Activated naive CD4-positive, alpha-beta T cell treated with anti-CD3 and anti-CD28 coated beads for 36 hours (primary cell): ENCODE measurements at regions not wholly inside any gene's neighbourhood (a gene's known extent, or its start where the extent isn't known, plus 50 kb on each side); places are given as distances from the start of the nearest gene placed in this dataset.

ENCODE experiments used
- CTCF ChIA-PET: fragments of 350-600 bp; sonication (Branson Sonifier 250); formaldehyde crosslinking; loops from one replicate; lab custom pipeline; 2021; ENCODE audit warnings: antibody characterized with exemption; lab: Charles Lee
- DNase-seq: peaks from one replicate; pipeline ENCODE4 v3.0.0-alpha.2; 2020
- H3K27ac Mint-ChIP-seq: one replicate; pipeline ENCODE4 v1.8.0; 2021; ENCODE audit warnings: mild to moderate bottlenecking, mixed read lengths
- H3K27me3 Mint-ChIP-seq: one replicate; pipeline ENCODE4 v1.8.0; 2021; ENCODE audit warnings: low read depth, mixed read lengths
- H3K36me3 Mint-ChIP-seq: one replicate; pipeline ENCODE4 v1.8.0; 2021; ENCODE audit warnings: low read depth, mixed read lengths
- H3K4me1 Mint-ChIP-seq: one replicate; pipeline ENCODE4 v1.8.0; 2021; ENCODE audit warnings: low read depth, mixed read lengths
- H3K4me3 Mint-ChIP-seq: one replicate; pipeline ENCODE4 v1.8.0; 2021; ENCODE audit warnings: mild to moderate bottlenecking, moderate library complexity, mixed read lengths
- H3K9me3 Mint-ChIP-seq: one replicate; pipeline ENCODE4 v1.8.0; 2021; ENCODE audit warnings: mixed read lengths
- intact Hi-C: fragments of 100-400 bp; cut with micrococcal nuclease; formaldehyde crosslinking; loops from one replicate; pipeline ENCODE4 v1.15.1; 2023

- Mint-ChIP-seq H3K36me3 (no peaks in the 10 kb centered on the region), H3K27ac (no peak overlapping the region), H3K4me3 (no peak overlapping the region), H3K27me3 (peaks cover 3% of the 10 kb centered on the region), H3K9me3 (no peaks in the 10 kb centered on the region), H3K4me1 (no peaks in the 10 kb centered on the region)
- DNase-seq, result no peak
- intact Hi-C loops, result no loop called here
- CTCF ChIA-PET, result no interaction called here
These were observed 130.3 kb upstream of the RASSF8 start for GRCh38 chr12:25828188-25828587.

GRCh38 chr12:25829192-25829591, 129.3 kb upstream of the RASSF8 start:
- no peaks in the 10 kb centered on the region for H3K9me3 Mint-ChIP-seq
- H3K4me1 Mint-ChIP-seq, result no peaks in the 10 kb centered on the region
- intact Hi-C loops, result no loop called here
- CTCF ChIA-PET, result no interaction called here
- peaks cover 3% of the 10 kb centered on the region for H3K27me3 Mint-ChIP-seq
- no peak overlapping the region for H3K4me3 Mint-ChIP-seq
- no peak for DNase-seq
- no peaks in the 10 kb centered on the region for H3K36me3 Mint-ChIP-seq
- H3K27ac Mint-ChIP-seq, result no peak overlapping the region

- no peak overlapping the region for H3K27ac Mint-ChIP-seq
- no peak for DNase-seq
- H3K27me3 Mint-ChIP-seq, result peaks cover 3% of the 10 kb centered on the region
- intact Hi-C loops, result no loop called here
- CTCF ChIA-PET, result no interaction called here
- no peaks in the 10 kb centered on the region for H3K9me3 Mint-ChIP-seq
- H3K4me3 Mint-ChIP-seq, result no peak overlapping the region
- H3K4me1 Mint-ChIP-seq, result no peaks in the 10 kb centered on the region
- no peaks in the 10 kb centered on the region for H3K36me3 Mint-ChIP-seq
These were observed 128.0 kb upstream of the RASSF8 start for GRCh38 chr12:25830456-25830855.

- Mint-ChIP-seq H3K4me3 (no peak overlapping the region), H3K4me1 (no peaks in the 10 kb centered on the region), H3K27ac (no peak overlapping the region), H3K27me3 (peaks cover 5% of the 10 kb centered on the region), H3K9me3 (no peaks in the 10 kb centered on the region), H3K36me3 (no peaks in the 10 kb centered on the region)
- DNase-seq, result no peak
- intact Hi-C loops, result no loop called here
- CTCF ChIA-PET, result no interaction called here
These were observed 124.8 kb upstream of the RASSF8 start for GRCh38 chr12:25833657-25834056.

GRCh38 chr12:25835385-25835784, 123.1 kb upstream of the RASSF8 start:
- no peak for DNase-seq
- intact Hi-C loops, result no loop called here
- Mint-ChIP-seq H3K27ac (no peak overlapping the region), H3K36me3 (no peaks in the 10 kb centered on the region), H3K27me3 (peaks cover 4% of the 10 kb centered on the region), H3K9me3 (no peaks in the 10 kb centered on the region), H3K4me3 (no peak overlapping the region), H3K4me1 (no peaks in the 10 kb centered on the region)
- CTCF ChIA-PET, result no interaction called here

- no peaks in the 10 kb centered on the region for H3K9me3 Mint-ChIP-seq
- intact Hi-C loops, result no loop called here
- DNase-seq, result no peak
- H3K27me3 Mint-ChIP-seq, result peaks cover 2% of the 10 kb centered on the region
- peaks cover 1% of the 10 kb centered on the region for H3K4me1 Mint-ChIP-seq
- no peaks in the 10 kb centered on the region for H3K36me3 Mint-ChIP-seq
- no peak overlapping the region for H3K27ac Mint-ChIP-seq
- CTCF ChIA-PET, result interaction anchor here (0.6 kb wide), 1 partner anchor 394 kb away, joined by 3 read pairs; no protein-coding TSS in a partner anchor
- no peak overlapping the region for H3K4me3 Mint-ChIP-seq
These were observed 120.5 kb upstream of the RASSF8 start for GRCh38 chr12:25838007-25838406.

GRCh38 chr12:25839470-25839869, 119.0 kb upstream of the RASSF8 start:
- H3K4me1 Mint-ChIP-seq, result peaks cover 5% of the 10 kb centered on the region
- H3K27me3 Mint-ChIP-seq, result peaks cover 2% of the 10 kb centered on the region
- CTCF ChIA-PET, result no interaction called here
- no peaks in the 10 kb centered on the region for H3K9me3 Mint-ChIP-seq
- no peak overlapping the region for H3K4me3 Mint-ChIP-seq
- no peak overlapping the region for H3K27ac Mint-ChIP-seq
- no peak for DNase-seq
- H3K36me3 Mint-ChIP-seq, result no peaks in the 10 kb centered on the region
- intact Hi-C loops, result no loop called here

GRCh38 chr12:25840678-25841465, 117.6 kb upstream of the RASSF8 start:
- CTCF ChIA-PET, result interaction anchor here (1.4 kb wide), 1 partner anchor 405 kb away, joined by 4 read pairs; no protein-coding TSS in a partner anchor
- peaks cover 5% of the 10 kb centered on the region for H3K4me1 Mint-ChIP-seq
- no peak overlapping the region for H3K27ac Mint-ChIP-seq
- no peak overlapping the region for H3K4me3 Mint-ChIP-seq
- intact Hi-C loops, result no loop called here
- H3K27me3 Mint-ChIP-seq, result peaks cover 2% of the 10 kb centered on the region
- no peak for DNase-seq
- no peaks in the 10 kb centered on the region for H3K36me3 Mint-ChIP-seq
- H3K9me3 Mint-ChIP-seq, result no peaks in the 10 kb centered on the region

GRCh38 chr12:25842254-25842653, 116.2 kb upstream of the RASSF8 start:
- Mint-ChIP-seq H3K36me3 (no peaks in the 10 kb centered on the region), H3K4me1 (peaks cover 5% of the 10 kb centered on the region), H3K4me3 (no peak overlapping the region), H3K27me3 (peaks cover 2% of the 10 kb centered on the region), H3K9me3 (no peaks in the 10 kb centered on the region), H3K27ac (no peak overlapping the region)
- intact Hi-C loops, result no loop called here
- CTCF ChIA-PET, result no interaction called here
- no peak for DNase-seq

- CTCF ChIA-PET, result no interaction called here
- H3K36me3 Mint-ChIP-seq, result no peaks in the 10 kb centered on the region
- H3K9me3 Mint-ChIP-seq, result no peaks in the 10 kb centered on the region
- H3K4me1 Mint-ChIP-seq, result peaks cover 5% of the 10 kb centered on the region
- H3K27me3 Mint-ChIP-seq, result no peaks in the 10 kb centered on the region
- DNase-seq, result no peak
- no peak overlapping the region for H3K27ac Mint-ChIP-seq
- no peak overlapping the region for H3K4me3 Mint-ChIP-seq
- intact Hi-C loops, result no loop called here
These were observed 114.5 kb upstream of the RASSF8 start for GRCh38 chr12:25843976-25844375.

GRCh38 chr12:25845415-25845814, 113.1 kb upstream of the RASSF8 start:
- Mint-ChIP-seq H3K36me3 (no peaks in the 10 kb centered on the region), H3K4me3 (no peak overlapping the region), H3K27ac (no peak overlapping the region), H3K4me1 (peaks cover 5% of the 10 kb centered on the region), H3K9me3 (no peaks in the 10 kb centered on the region), H3K27me3 (no peaks in the 10 kb centered on the region)
- intact Hi-C loops, result no loop called here
- CTCF ChIA-PET, result no interaction called here
- no peak for DNase-seq

GRCh38 chr12:25852792-25853191, 105.7 kb upstream of the RASSF8 start:
- CTCF ChIA-PET, result no interaction called here
- H3K36me3 Mint-ChIP-seq, result no peaks in the 10 kb centered on the region
- intact Hi-C loops, result no loop called here
- H3K9me3 Mint-ChIP-seq, result no peaks in the 10 kb centered on the region
- no peak overlapping the region for H3K4me3 Mint-ChIP-seq
- no peaks in the 10 kb centered on the region for H3K27me3 Mint-ChIP-seq
- no peaks in the 10 kb centered on the region for H3K4me1 Mint-ChIP-seq
- no peak overlapping the region for H3K27ac Mint-ChIP-seq
- no peak for DNase-seq

- Mint-ChIP-seq H3K27ac (no peak overlapping the region), H3K9me3 (no peaks in the 10 kb centered on the region), H3K4me3 (no peak overlapping the region), H3K27me3 (no peaks in the 10 kb centered on the region), H3K4me1 (no peaks in the 10 kb centered on the region), H3K36me3 (no peaks in the 10 kb centered on the region)
- intact Hi-C loops, result no loop called here
- no peak for DNase-seq
- CTCF ChIA-PET, result no interaction called here
These were observed 105.0 kb upstream of the RASSF8 start for GRCh38 chr12:25853316-25854095.
